ACC112 (cell line): ENCODE measurements at regions not wholly inside any gene's neighbourhood (a gene's known extent, or its start where the extent isn't known, plus 50 kb on each side); places are given as distances from the start of the nearest gene placed in this dataset.

Experiments used
- H2AFZ ChIP-seq: fragments of 200-600 bp; sonication (generic); one replicate; pipeline ENCODE4 v1.6.0; 2017; ENCODE audit warnings: antibody characterized with exemption, low read length; ENCODE audit not compliant: unreplicated experiment
- H3K27ac ChIP-seq: fragments of 200-600 bp; sonication (generic); 2 replicates; pipeline ENCODE4 v1.5.1; 2014; ENCODE audit warnings: low read depth, mild to moderate bottlenecking, antibody characterized with exemption, low read length, moderate library complexity
- H3K27me3 ChIP-seq: fragments of 200-600 bp; sonication (generic); 2 replicates; pipeline ENCODE4 v1.6.1; 2014; ENCODE audit warnings: mild to moderate bottlenecking, antibody characterized with exemption, low read length, moderate library complexity, mixed read lengths; ENCODE audit not compliant: insufficient read depth
- H3K36me3 ChIP-seq: fragments of 200-600 bp; sonication (generic); 2 replicates; pipeline ENCODE4 v1.6.1; 2016; ENCODE audit warnings: mild to moderate bottlenecking, antibody characterized with exemption, low read length, moderate library complexity, mixed read lengths; ENCODE audit not compliant: insufficient read depth
- H3K4me1 ChIP-seq: fragments of 200-600 bp; sonication (generic); one replicate; pipeline ENCODE4 v1.6.1; 2016; ENCODE audit warnings: low read length, mixed read lengths; ENCODE audit not compliant: insufficient read depth, unreplicated experiment, control insufficient read depth
- H3K4me3 ChIP-seq: fragments of 200-600 bp; sonication (generic); 2 replicates; pipeline ENCODE4 v1.5.1; 2014; ENCODE audit warnings: mild to moderate bottlenecking, low read depth, low read length
- H3K79me2 ChIP-seq: fragments of 200-600 bp; sonication (generic); one replicate; pipeline ENCODE4 v1.6.0; 2016; ENCODE audit warnings: low read length; ENCODE audit not compliant: control insufficient read depth, unreplicated experiment, insufficient read depth

- Histone ChIP-seq H3K4me1 (peaks cover 25% of the 10 kb centered on the region), H3K36me3 (no peaks in the 10 kb centered on the region), H3K27ac (peak overlapping the region; percentile 77), H3K79me2 (no peaks in the 10 kb centered on the region), H3K4me3 (no peak overlapping the region), H3K27me3 (no peaks in the 10 kb centered on the region), H2AFZ (peak overlapping the region; percentile 53)
Observed at GRCh38 chr2:223459328-223459939, 142.7 kb downstream of the SCG2 start.

- no peaks in the 10 kb centered on the region for H3K79me2 ChIP-seq
- H3K4me3 ChIP-seq, result 0 out of 2 replicates have a peak overlapping the region, but pooled peaks have one; percentile 6
- no peaks in the 10 kb centered on the region for H3K27me3 ChIP-seq
- peak overlapping the region; percentile 77 for H3K27ac ChIP-seq
- H3K36me3 ChIP-seq, result no peaks in the 10 kb centered on the region
- no peak overlapping the region for H2AFZ ChIP-seq
- peaks cover 33% of the 10 kb centered on the region for H3K4me1 ChIP-seq
Observed at GRCh38 chr2:223460209-223460608, 142.0 kb downstream of the SCG2 start.

GRCh38 chr2:223460774-223461211 lies 141.4 kb downstream of the SCG2 start:
- peak overlapping the region; percentile 6; the same call in 1 of the 2 replicates for H3K4me3 ChIP-seq
- peaks cover 37% of the 10 kb centered on the region for H3K4me1 ChIP-seq
- no peaks in the 10 kb centered on the region for H3K36me3 ChIP-seq
- H3K79me2 ChIP-seq, result no peaks in the 10 kb centered on the region
- no peak overlapping the region for H2AFZ ChIP-seq
- peak overlapping the region; percentile 77 for H3K27ac ChIP-seq
- no peaks in the 10 kb centered on the region for H3K27me3 ChIP-seq

- no peaks in the 10 kb centered on the region for H3K79me2 ChIP-seq
- H3K36me3 ChIP-seq, result no peaks in the 10 kb centered on the region
- H3K4me3 ChIP-seq, result no peak overlapping the region
- H3K27me3 ChIP-seq, result no peaks in the 10 kb centered on the region
- H3K4me1 ChIP-seq, result peaks cover 67% of the 10 kb centered on the region
- H2AFZ ChIP-seq, result no peak overlapping the region
- H3K27ac ChIP-seq, result no peak overlapping the region
Observed at GRCh38 chr2:223464071-223464470, 138.1 kb downstream of the SCG2 start.

GRCh38 chr2:223465793-223466192 lies 136.4 kb downstream of the SCG2 start:
- Histone ChIP-seq H2AFZ (no peak overlapping the region), H3K36me3 (no peaks in the 10 kb centered on the region), H3K4me3 (no peak overlapping the region), H3K27me3 (no peaks in the 10 kb centered on the region), H3K27ac (peak overlapping the region; percentile 83), H3K4me1 (peaks cover 67% of the 10 kb centered on the region), H3K79me2 (no peaks in the 10 kb centered on the region)

GRCh38 chr2:223467196-223467595 lies 135.0 kb downstream of the SCG2 start:
- Histone ChIP-seq H3K36me3 (no peaks in the 10 kb centered on the region), H3K27ac (peak overlapping the region; percentile 83), H3K4me3 (peak overlapping the region; percentile 17; the same call in 1 of the 2 replicates), H3K4me1 (peaks cover 61% of the 10 kb centered on the region), H3K27me3 (no peaks in the 10 kb centered on the region), H2AFZ (no peak overlapping the region), H3K79me2 (no peaks in the 10 kb centered on the region)

- H2AFZ ChIP-seq, result no peak overlapping the region
Observed at GRCh38 chr2:223469270-223470046, 132.7 kb downstream of the SCG2 start.

GRCh38 chr2:223470602-223471001 lies 131.6 kb downstream of the SCG2 start:
- Histone ChIP-seq H3K4me1 (peaks cover 44% of the 10 kb centered on the region), H3K36me3 (no peaks in the 10 kb centered on the region), H2AFZ (no peak overlapping the region), H3K27me3 (no peaks in the 10 kb centered on the region), H3K27ac (no peak overlapping the region), H3K79me2 (no peaks in the 10 kb centered on the region), H3K4me3 (no peak overlapping the region)

More at GRCh38 chr2:223469270-223470046, 132.7 kb downstream of the SCG2 start:
- H3K79me2 ChIP-seq, result no peaks in the 10 kb centered on the region
- H3K27me3 ChIP-seq, result no peaks in the 10 kb centered on the region
- H3K4me3 ChIP-seq, result no peak overlapping the region
- peaks cover 56% of the 10 kb centered on the region for H3K4me1 ChIP-seq
- no peaks in the 10 kb centered on the region for H3K36me3 ChIP-seq
- peak overlapping the region; percentile 68; the same call in 1 of the 2 replicates for H3K27ac ChIP-seq

GRCh38 chr2:223472771-223473170 lies 129.4 kb downstream of the SCG2 start:
- Histone ChIP-seq H3K36me3 (no peaks in the 10 kb centered on the region), H3K4me3 (no peak overlapping the region), H3K4me1 (peaks cover 25% of the 10 kb centered on the region), H3K27ac (no peak overlapping the region), H3K79me2 (no peaks in the 10 kb centered on the region), H3K27me3 (no peaks in the 10 kb centered on the region), H2AFZ (no peak overlapping the region)

GRCh38 chr2:223474893-223475292 lies 127.3 kb downstream of the SCG2 start:
- Histone ChIP-seq H3K36me3 (no peaks in the 10 kb centered on the region), H3K27ac (no peak overlapping the region), H3K79me2 (no peaks in the 10 kb centered on the region), H3K27me3 (no peaks in the 10 kb centered on the region), H2AFZ (no peak overlapping the region), H3K4me1 (peaks cover 6% of the 10 kb centered on the region), H3K4me3 (no peak overlapping the region)

GRCh38 chr2:223475901-223476300 lies 126.3 kb downstream of the SCG2 start:
- no peaks in the 10 kb centered on the region for H3K27me3 ChIP-seq
- H3K79me2 ChIP-seq, result no peaks in the 10 kb centered on the region
- H3K36me3 ChIP-seq, result no peaks in the 10 kb centered on the region
- H3K4me1 ChIP-seq, result no peaks in the 10 kb centered on the region
- no peak overlapping the region for H3K4me3 ChIP-seq
- H3K27ac ChIP-seq, result no peak overlapping the region
- no peak overlapping the region for H2AFZ ChIP-seq
